Breast epithelium (tissue), 4 donors: ENCODE measurements at regions not wholly inside any gene's neighbourhood (a gene's known extent, or its start where the extent isn't known, plus 50 kb on each side); places are given as distances from the start of the nearest gene placed in this dataset.

Experiments
- DNase-seq, 2 donors: peaks; one replicate each; pipeline ENCODE4 v3.0.0-alpha.2; 2019; ENCODE audit warnings: low spot score in 2 of 2
- H3K27ac ChIP-seq, 2 donors: fragments of 200-600 bp; sonication (generic) in 1 of 2; one replicate each; pipeline ENCODE4 v1.5.1; 2016 to 2019; ENCODE audit warnings: mild to moderate bottlenecking in 1 of 2
- H3K27me3 ChIP-seq, 2 donors: fragments of 200-600 bp; sonication (generic) in 1 of 2; one replicate each; pipeline versions ENCODE4 v1.5.1 to v1.6.0; 2017 to 2019; ENCODE audit warnings: control low read depth in 1 of 2, mild to moderate bottlenecking in 1 of 2
- H3K36me3 ChIP-seq: fragments of 200-600 bp; one replicate; pipeline ENCODE4 v1.5.1; 2019
- H3K4me1 ChIP-seq, 2 donors: fragments of 200-600 bp; sonication (generic); one replicate each; pipeline ENCODE4 v1.5.1; 2016 to 2019; ENCODE audit warnings: control low read depth in 1 of 2
- H3K4me3 ChIP-seq, 3 donors: fragments of 200-600 bp; sonication (generic); 1 replicate in 2 of 3; 2 replicates in 1 of 3; pipeline ENCODE4 v1.5.1; 2016 to 2019; ENCODE audit warnings: mild to moderate bottlenecking in 3 of 3, moderate library complexity in 2 of 3
- H3K9me3 ChIP-seq, 2 donors: fragments of 200-600 bp; sonication (generic) in 1 of 2; one replicate each; pipeline ENCODE4 v1.5.1; 2016 to 2019; ENCODE audit warnings: control low read depth in 1 of 2
- POLR2A ChIP-seq: fragments of 450-650 bp; IDR thresholded peaks from one replicate; pipeline ENCODE4 v1.6.1; 2016; ENCODE audit warnings: antibody characterized with exemption, mild to moderate bottlenecking, moderate library complexity
- POLR2AphosphoS5 ChIP-seq, 3 donors: sonication (generic); formaldehyde crosslinking; IDR thresholded peaks; one replicate each; pipeline ENCODE4 v1.6.1; 2017; ENCODE audit warnings: antibody characterized with exemption in 3 of 3
- intact Hi-C: fragments of 100-400 bp; cut with DNase I; formaldehyde crosslinking; loops from one replicate; pipeline ENCODE4 v1.15.1; 2023; ENCODE audit warnings: low total_unique reads
- TF ChIP-seq, protein P1 (sequence below), 3 donors: fragments of 450-650 bp; IDR thresholded peaks; one replicate each; pipeline ENCODE4 v1.5.1; 2016 to 2017; ENCODE audit warnings: antibody characterized with exemption in 3 of 3, mild to moderate bottlenecking in 3 of 3, moderate library complexity in 3 of 3

DNA sequence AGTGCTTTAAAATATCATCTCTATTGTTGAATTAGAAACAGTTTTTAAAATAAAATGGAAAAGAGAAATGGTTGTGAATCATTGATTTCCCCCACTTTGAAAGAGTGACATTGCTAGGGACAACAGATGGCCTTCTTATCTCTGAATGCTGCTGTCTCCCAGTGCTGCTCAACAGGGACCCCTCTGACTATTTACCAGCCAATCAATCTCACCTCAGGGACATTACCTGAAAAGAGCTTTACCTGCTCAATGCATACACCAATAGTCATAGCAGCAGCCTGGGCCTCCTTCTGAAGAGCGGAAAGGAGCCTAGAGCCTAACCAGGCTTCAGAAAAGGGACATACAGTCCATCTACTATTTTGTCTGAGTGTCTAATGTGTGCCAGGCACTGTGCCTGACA, 162.8 kb downstream of the CGGBP1 start:
- no peak overlapping the region for H3K4me3 ChIP-seq
- TF ChIP-seq POLR2A (no peak), POLR2AphosphoS5 (IDR thresholded peaks at IDR 0.05) (no peak)
- TF ChIP-seq, protein P1, sequence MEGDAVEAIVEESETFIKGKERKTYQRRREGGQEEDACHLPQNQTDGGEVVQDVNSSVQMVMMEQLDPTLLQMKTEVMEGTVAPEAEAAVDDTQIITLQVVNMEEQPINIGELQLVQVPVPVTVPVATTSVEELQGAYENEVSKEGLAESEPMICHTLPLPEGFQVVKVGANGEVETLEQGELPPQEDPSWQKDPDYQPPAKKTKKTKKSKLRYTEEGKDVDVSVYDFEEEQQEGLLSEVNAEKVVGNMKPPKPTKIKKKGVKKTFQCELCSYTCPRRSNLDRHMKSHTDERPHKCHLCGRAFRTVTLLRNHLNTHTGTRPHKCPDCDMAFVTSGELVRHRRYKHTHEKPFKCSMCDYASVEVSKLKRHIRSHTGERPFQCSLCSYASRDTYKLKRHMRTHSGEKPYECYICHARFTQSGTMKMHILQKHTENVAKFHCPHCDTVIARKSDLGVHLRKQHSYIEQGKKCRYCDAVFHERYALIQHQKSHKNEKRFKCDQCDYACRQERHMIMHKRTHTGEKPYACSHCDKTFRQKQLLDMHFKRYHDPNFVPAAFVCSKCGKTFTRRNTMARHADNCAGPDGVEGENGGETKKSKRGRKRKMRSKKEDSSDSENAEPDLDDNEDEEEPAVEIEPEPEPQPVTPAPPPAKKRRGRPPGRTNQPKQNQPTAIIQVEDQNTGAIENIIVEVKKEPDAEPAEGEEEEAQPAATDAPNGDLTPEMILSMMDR (IDR thresholded peaks at IDR 0.05), result no peak
- no peak overlapping the region for H3K27ac ChIP-seq
- DNase-seq, result no peak
- no peaks in the 10 kb centered on the region for H3K36me3 ChIP-seq
- H3K4me1 ChIP-seq, result no peaks in the 10 kb centered on the region
- no peaks in the 10 kb centered on the region for H3K27me3 ChIP-seq
- no peaks in the 10 kb centered on the region for H3K9me3 ChIP-seq
- intact Hi-C loops, result no loop called here

DNA sequence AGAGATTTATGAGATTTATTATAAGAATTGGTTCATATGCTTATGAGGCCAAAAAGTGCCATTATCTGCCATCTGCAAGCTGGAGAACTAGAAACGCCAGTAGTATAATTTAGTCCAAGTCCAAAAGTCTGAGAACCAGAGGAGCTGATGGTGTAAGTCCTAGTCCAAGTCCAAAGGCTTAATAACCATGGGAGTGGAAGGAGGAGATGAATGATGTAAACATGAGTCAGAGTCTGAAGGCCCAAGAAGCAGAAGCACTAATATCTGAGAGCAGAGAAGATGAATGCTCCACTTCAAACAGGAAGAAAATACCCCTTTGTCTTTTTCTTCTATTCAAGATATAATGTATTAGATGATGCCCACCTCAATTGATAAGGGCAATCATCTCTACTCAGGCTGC, 185.7 kb downstream of the CGGBP1 start:
- H3K36me3 ChIP-seq, result no peaks in the 10 kb centered on the region
- H3K4me3 ChIP-seq, result no peak overlapping the region
- TF ChIP-seq POLR2AphosphoS5 (IDR thresholded peaks at IDR 0.05) (no peak), POLR2A (no peak)
- TF ChIP-seq, protein P1 (IDR thresholded peaks at IDR 0.05), result no peak
- H3K27ac ChIP-seq, result no peak overlapping the region
- intact Hi-C loops, result no loop called here
- no peaks in the 10 kb centered on the region for H3K4me1 ChIP-seq
- H3K27me3 ChIP-seq, result no peaks in the 10 kb centered on the region
- DNase-seq, result no peak
- H3K9me3 ChIP-seq, result peaks cover 5 to 13% of the 10 kb centered on the region in 2 donors

DNA sequence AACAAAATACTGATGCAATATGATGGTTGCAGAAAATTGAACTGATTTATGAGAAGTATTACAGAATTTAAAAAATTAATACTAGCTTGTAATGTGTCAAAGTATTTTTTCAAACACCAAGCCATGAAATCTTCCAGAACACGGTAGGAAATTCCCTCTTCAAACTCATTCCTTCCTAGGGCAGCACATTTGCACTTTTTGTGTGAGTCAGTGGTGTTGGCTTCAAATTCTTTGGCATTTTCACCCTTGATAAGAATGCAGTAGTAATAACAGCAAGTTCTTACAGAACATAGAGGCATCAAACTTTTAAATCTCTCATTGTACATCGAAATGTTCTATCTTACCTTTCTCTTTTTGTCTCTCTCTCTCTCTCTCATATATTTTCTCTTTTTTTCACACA, 191.8 kb downstream of the CGGBP1 start:
- no peak for TF ChIP-seq POLR2A
- TF ChIP-seq, protein P1 (IDR thresholded peaks at IDR 0.05), result no peak
- no peak for TF ChIP-seq POLR2AphosphoS5 (IDR thresholded peaks at IDR 0.05)
- intact Hi-C loops, result no loop called here
- no peak overlapping the region for H3K27ac ChIP-seq

DNA sequence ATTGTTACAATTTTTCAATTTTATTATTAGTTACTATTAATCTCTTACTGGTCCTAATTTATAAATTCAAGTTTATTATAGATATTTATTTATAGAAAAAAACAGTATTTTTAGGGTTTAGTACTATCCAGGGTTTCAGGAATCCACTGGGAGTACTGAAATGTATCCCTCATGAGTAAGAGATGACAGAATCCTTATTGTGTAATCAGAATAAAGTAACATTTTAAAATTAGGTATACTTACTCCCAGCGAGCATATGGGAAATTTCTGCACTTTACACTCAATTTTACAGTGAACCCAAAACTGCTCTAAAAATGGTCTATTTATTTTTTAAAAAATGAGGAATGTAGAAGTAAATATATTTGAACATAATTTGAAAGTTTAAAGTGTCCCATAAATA, 202.7 kb downstream of the CGGBP1 start:
- TF ChIP-seq POLR2A, result no peak
- TF ChIP-seq, protein P1 (IDR thresholded peaks at IDR 0.05), result no peak
- no peak for TF ChIP-seq POLR2AphosphoS5 (IDR thresholded peaks at IDR 0.05)
- Histone ChIP-seq H3K36me3 (no peaks in the 10 kb centered on the region), H3K4me3 (no peak overlapping the region), H3K27ac (no peak overlapping the region), H3K27me3 (no peaks in the 10 kb centered on the region), H3K9me3 (peaks cover 0 to 5% of the 10 kb centered on the region in 2 donors), H3K4me1 (no peaks in the 10 kb centered on the region)
- DNase-seq, result no peak
- intact Hi-C loops, result no loop called here

More for the DNA sequence above, 191.8 kb downstream of the CGGBP1 start:
- Histone ChIP-seq H3K27me3 (no peaks in the 10 kb centered on the region), H3K36me3 (no peaks in the 10 kb centered on the region), H3K4me3 (no peak overlapping the region), H3K9me3 (no peaks in the 10 kb centered on the region), H3K4me1 (no peaks in the 10 kb centered on the region)
- no peak for DNase-seq

DNA sequence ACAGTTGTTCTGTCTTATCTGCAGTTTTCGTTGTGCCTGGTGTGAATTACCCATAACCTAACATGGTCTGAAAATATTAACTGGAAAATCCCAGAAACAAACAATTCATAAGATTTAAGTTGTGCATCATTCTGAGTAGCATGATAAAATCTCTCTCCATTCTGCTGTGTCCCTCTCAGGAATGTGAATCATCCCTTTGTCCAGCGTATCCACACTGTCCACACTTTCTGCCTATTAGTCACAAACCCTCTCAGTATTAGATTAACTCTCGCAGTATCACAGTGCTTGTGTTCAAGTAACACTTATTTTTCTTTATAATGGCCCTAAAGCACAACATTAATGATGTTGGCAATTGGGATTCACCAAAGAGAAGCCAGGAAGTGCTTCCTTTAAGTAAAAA, 203.2 kb downstream of the CGGBP1 start:
- H3K36me3 ChIP-seq, result no peaks in the 10 kb centered on the region
- H3K27me3 ChIP-seq, result no peaks in the 10 kb centered on the region
- H3K9me3 ChIP-seq, result peaks cover 0 to 5% of the 10 kb centered on the region in 2 donors
- H3K27ac ChIP-seq, result no peak overlapping the region
- no peak overlapping the region for H3K4me3 ChIP-seq
- no peaks in the 10 kb centered on the region for H3K4me1 ChIP-seq
- DNase-seq, result no peak
- TF ChIP-seq, protein P1 (IDR thresholded peaks at IDR 0.05), result no peak
- TF ChIP-seq POLR2AphosphoS5 (IDR thresholded peaks at IDR 0.05), result no peak
- TF ChIP-seq POLR2A, result no peak
- intact Hi-C loops, result no loop called here
